Stomach (tissue), 4 donors: ENCODE measurements at regions not wholly inside any gene's neighbourhood (a gene's known extent, or its start where the extent isn't known, plus 50 kb on each side); places are given as distances from the start of the nearest gene placed in this dataset.

Experiments used
- EP300 ChIP-seq: sonication (generic); formaldehyde crosslinking; IDR thresholded peaks from one replicate; pipeline ENCODE4 v1.6.1; 2017; ENCODE audit warnings: antibody characterized with exemption
- TF ChIP-seq, protein P1 (sequence below), 7 experiments: fragments of 450-650 bp in 4 of 7; fragments of 200-600 bp in 3 of 7; sonication (generic) in 3 of 7; IDR thresholded peaks; one replicate each; pipeline ENCODE4 v1.5.1; 2016 to 2019; ENCODE audit warnings: antibody characterized with exemption in 7 of 7, control low read depth in 2 of 7, mild to moderate bottlenecking in 1 of 7

DNA sequence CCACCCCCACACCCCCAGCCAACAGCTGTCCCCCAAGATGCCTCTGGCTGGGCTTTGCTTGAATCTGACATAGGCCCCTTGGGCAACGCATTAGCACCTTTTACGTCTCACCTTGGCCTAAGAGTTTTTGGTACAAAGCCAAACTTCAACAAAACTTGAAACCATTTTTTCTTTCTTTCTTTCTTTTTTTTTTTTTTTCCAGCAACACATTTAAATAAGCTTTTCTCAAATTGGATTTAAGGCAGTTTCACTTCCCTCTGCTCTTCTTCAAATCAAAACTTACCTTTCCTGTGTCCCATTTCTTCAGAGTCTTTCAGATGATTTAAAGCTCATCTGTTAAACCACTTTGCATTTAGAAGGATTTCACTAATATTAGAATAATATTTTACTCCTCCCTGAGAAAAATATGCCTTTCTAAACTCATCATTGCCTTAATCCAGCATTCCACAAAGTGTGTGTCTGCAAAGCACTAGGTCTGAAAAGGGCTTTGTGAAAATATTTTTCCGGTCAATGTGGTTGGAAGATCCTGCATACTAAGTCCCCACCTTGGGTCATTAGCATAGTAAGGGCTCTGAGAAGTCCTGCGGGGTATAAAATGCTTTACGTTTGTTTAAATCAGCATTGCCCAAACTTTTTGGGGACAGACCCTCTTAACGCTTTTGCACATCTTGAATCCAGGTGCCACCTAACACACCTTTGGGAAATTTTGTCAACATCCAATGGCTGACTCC, 217.0 kb downstream of the TLE3 start:
- TF ChIP-seq, protein P1, sequence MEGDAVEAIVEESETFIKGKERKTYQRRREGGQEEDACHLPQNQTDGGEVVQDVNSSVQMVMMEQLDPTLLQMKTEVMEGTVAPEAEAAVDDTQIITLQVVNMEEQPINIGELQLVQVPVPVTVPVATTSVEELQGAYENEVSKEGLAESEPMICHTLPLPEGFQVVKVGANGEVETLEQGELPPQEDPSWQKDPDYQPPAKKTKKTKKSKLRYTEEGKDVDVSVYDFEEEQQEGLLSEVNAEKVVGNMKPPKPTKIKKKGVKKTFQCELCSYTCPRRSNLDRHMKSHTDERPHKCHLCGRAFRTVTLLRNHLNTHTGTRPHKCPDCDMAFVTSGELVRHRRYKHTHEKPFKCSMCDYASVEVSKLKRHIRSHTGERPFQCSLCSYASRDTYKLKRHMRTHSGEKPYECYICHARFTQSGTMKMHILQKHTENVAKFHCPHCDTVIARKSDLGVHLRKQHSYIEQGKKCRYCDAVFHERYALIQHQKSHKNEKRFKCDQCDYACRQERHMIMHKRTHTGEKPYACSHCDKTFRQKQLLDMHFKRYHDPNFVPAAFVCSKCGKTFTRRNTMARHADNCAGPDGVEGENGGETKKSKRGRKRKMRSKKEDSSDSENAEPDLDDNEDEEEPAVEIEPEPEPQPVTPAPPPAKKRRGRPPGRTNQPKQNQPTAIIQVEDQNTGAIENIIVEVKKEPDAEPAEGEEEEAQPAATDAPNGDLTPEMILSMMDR (IDR thresholded peaks at IDR 0.05): no peak
- no peak for TF ChIP-seq EP300
